ENCODE measurements at regions not wholly inside any gene's neighbourhood (a gene's known extent, or its start where the extent isn't known, plus 50 kb on each side); places are given as distances from the start of the nearest gene placed in this dataset.

GRCh38 chr20:24745617-24746350 lies 203.3 kb upstream of the CST7 start:
- Histone ChIP-seq H3K9ac (ENCODE audit: low read length in 5 of 5) (no peak overlapping the region), H3K36me3 (ENCODE audit: control insufficient read depth in 5 of 5, insufficient read depth in 5 of 5, low read length in 5 of 5) (no peaks in the 10 kb centered on the region), H3K27me3 (ENCODE audit: control insufficient read depth in 5 of 5, insufficient read depth in 4 of 5, low read length in 5 of 5) (peaks cover 0 to 4% (median 0%) of the 10 kb centered on the region in 5 donors), H3K27ac (ENCODE audit: low read depth, low read length) (no peak overlapping the region), H3K4me3 (ENCODE audit: low read depth in 1 of 5, low read length in 5 of 5) (no peak overlapping the region), H3K4me1 (ENCODE audit: control insufficient read depth in 5 of 5, insufficient read depth in 5 of 5, low read length in 5 of 5) (peaks cover 0 to 4% (median 0%) of the 10 kb centered on the region in 5 donors), H3K9me3 (ENCODE audit: control insufficient read depth in 5 of 5, low read length in 5 of 5) (no peaks in the 10 kb centered on the region)

GRCh38 chr20:24746351-24746685 lies 202.8 kb upstream of the CST7 start:
- Histone ChIP-seq H3K4me1 (ENCODE audit: control insufficient read depth in 5 of 5, insufficient read depth in 5 of 5, low read length in 5 of 5) (peaks cover 0 to 4% (median 0%) of the 10 kb centered on the region in 5 donors), H3K9me3 (ENCODE audit: control insufficient read depth in 5 of 5, low read length in 5 of 5) (no peaks in the 10 kb centered on the region), H3K4me3 (ENCODE audit: low read depth in 1 of 5, low read length in 5 of 5) (no peak overlapping the region), H3K36me3 (ENCODE audit: control insufficient read depth in 5 of 5, insufficient read depth in 5 of 5, low read length in 5 of 5) (no peaks in the 10 kb centered on the region), H3K9ac (ENCODE audit: low read length in 5 of 5) (no peak overlapping the region), H3K27ac (ENCODE audit: low read depth, low read length) (no peak overlapping the region), H3K27me3 (ENCODE audit: control insufficient read depth in 5 of 5, insufficient read depth in 4 of 5, low read length in 5 of 5) (peaks cover 0 to 4% (median 0%) of the 10 kb centered on the region in 5 donors)

- Histone ChIP-seq H3K27ac (ENCODE audit: low read depth, low read length) (no peak overlapping the region), H3K4me1 (ENCODE audit: control insufficient read depth in 5 of 5, insufficient read depth in 5 of 5, low read length in 5 of 5) (peaks cover 0 to 4% (median 0%) of the 10 kb centered on the region in 5 donors), H3K9me3 (ENCODE audit: control insufficient read depth in 5 of 5, low read length in 5 of 5) (no peaks in the 10 kb centered on the region), H3K4me3 (ENCODE audit: low read depth in 1 of 5, low read length in 5 of 5) (no peak overlapping the region), H3K27me3 (ENCODE audit: control insufficient read depth in 5 of 5, insufficient read depth in 4 of 5, low read length in 5 of 5) (peaks cover 0 to 4% (median 0%) of the 10 kb centered on the region in 5 donors), H3K9ac (ENCODE audit: low read length in 5 of 5) (no peak overlapping the region), H3K36me3 (ENCODE audit: control insufficient read depth in 5 of 5, insufficient read depth in 5 of 5, low read length in 5 of 5) (no peaks in the 10 kb centered on the region)
These were observed 201.9 kb upstream of the CST7 start for GRCh38 chr20:24747010-24747712.

- Histone ChIP-seq H3K36me3 (ENCODE audit: control insufficient read depth in 5 of 5, insufficient read depth in 5 of 5, low read length in 5 of 5) (no peaks in the 10 kb centered on the region), H3K4me3 (ENCODE audit: low read depth in 1 of 5, low read length in 5 of 5) (no peak overlapping the region), H3K27ac (ENCODE audit: low read depth, low read length) (no peak overlapping the region), H3K27me3 (ENCODE audit: control insufficient read depth in 5 of 5, insufficient read depth in 4 of 5, low read length in 5 of 5) (peaks cover 0 to 4% (median 0%) of the 10 kb centered on the region in 5 donors), H3K9me3 (ENCODE audit: control insufficient read depth in 5 of 5, low read length in 5 of 5) (no peaks in the 10 kb centered on the region), H3K9ac (ENCODE audit: low read length in 5 of 5) (no peak overlapping the region), H3K4me1 (ENCODE audit: control insufficient read depth in 5 of 5, insufficient read depth in 5 of 5, low read length in 5 of 5) (peaks cover 0 to 4% (median 0%) of the 10 kb centered on the region in 5 donors)
These were observed 201.0 kb upstream of the CST7 start for GRCh38 chr20:24747881-24748595.

- H3K4me3 ChIP-seq (ENCODE audit: low read depth in 1 of 5, low read length in 5 of 5), result no peak overlapping the region
- peaks cover 0 to 25% (median 5%) of the 10 kb centered on the region in 5 donors for H3K4me1 ChIP-seq (ENCODE audit: control insufficient read depth in 5 of 5, insufficient read depth in 5 of 5, low read length in 5 of 5)
- H3K9ac ChIP-seq (ENCODE audit: low read length in 5 of 5), result no peak overlapping the region
- no peaks in the 10 kb centered on the region for H3K27me3 ChIP-seq (ENCODE audit: control insufficient read depth in 5 of 5, insufficient read depth in 4 of 5, low read length in 5 of 5)
- H3K36me3 ChIP-seq (ENCODE audit: control insufficient read depth in 5 of 5, insufficient read depth in 5 of 5, low read length in 5 of 5), result no peaks in the 10 kb centered on the region
- H3K9me3 ChIP-seq (ENCODE audit: control insufficient read depth in 5 of 5, low read length in 5 of 5), result no peaks in the 10 kb centered on the region
- H3K27ac ChIP-seq (ENCODE audit: low read depth, low read length), result no peak overlapping the region
These were observed 197.5 kb upstream of the CST7 start for GRCh38 chr20:24751551-24751950.

- Histone ChIP-seq H3K4me3 (ENCODE audit: low read depth in 1 of 5, low read length in 5 of 5) (no peak overlapping the region), H3K9ac (ENCODE audit: low read length in 5 of 5) (no peak overlapping the region), H3K27me3 (ENCODE audit: control insufficient read depth in 5 of 5, insufficient read depth in 4 of 5, low read length in 5 of 5) (no peaks in the 10 kb centered on the region), H3K36me3 (ENCODE audit: control insufficient read depth in 5 of 5, insufficient read depth in 5 of 5, low read length in 5 of 5) (no peaks in the 10 kb centered on the region), H3K9me3 (ENCODE audit: control insufficient read depth in 5 of 5, low read length in 5 of 5) (no peaks in the 10 kb centered on the region), H3K4me1 (ENCODE audit: control insufficient read depth in 5 of 5, insufficient read depth in 5 of 5, low read length in 5 of 5) (peaks cover 0 to 28% (median 5%) of the 10 kb centered on the region in 5 donors), H3K27ac (ENCODE audit: low read depth, low read length) (no peak overlapping the region)
These were observed 196.5 kb upstream of the CST7 start for GRCh38 chr20:24752612-24753011.

GRCh38 chr20:24753130-24753529 lies 195.9 kb upstream of the CST7 start:
- Histone ChIP-seq H3K27me3 (ENCODE audit: control insufficient read depth in 5 of 5, insufficient read depth in 4 of 5, low read length in 5 of 5) (no peaks in the 10 kb centered on the region), H3K27ac (ENCODE audit: low read depth, low read length) (no peak overlapping the region), H3K9me3 (ENCODE audit: control insufficient read depth in 5 of 5, low read length in 5 of 5) (no peaks in the 10 kb centered on the region)

GRCh38 chr20:24754691-24755090 lies 194.4 kb upstream of the CST7 start:
- Histone ChIP-seq H3K9ac (ENCODE audit: low read length in 5 of 5) (no peak overlapping the region), H3K4me3 (ENCODE audit: low read depth in 1 of 5, low read length in 5 of 5) (no peak overlapping the region), H3K4me1 (ENCODE audit: control insufficient read depth in 5 of 5, insufficient read depth in 5 of 5, low read length in 5 of 5) (peaks cover 0 to 24% (median 5%) of the 10 kb centered on the region in 5 donors), H3K36me3 (ENCODE audit: control insufficient read depth in 5 of 5, insufficient read depth in 5 of 5, low read length in 5 of 5) (no peaks in the 10 kb centered on the region), H3K27me3 (ENCODE audit: control insufficient read depth in 5 of 5, insufficient read depth in 4 of 5, low read length in 5 of 5) (no peaks in the 10 kb centered on the region), H3K27ac (ENCODE audit: low read depth, low read length) (no peak overlapping the region), H3K9me3 (ENCODE audit: control insufficient read depth in 5 of 5, low read length in 5 of 5) (peaks cover 0 to 2% (median 0%) of the 10 kb centered on the region in 5 donors)

More at GRCh38 chr20:24753130-24753529, 195.9 kb upstream of the CST7 start:
- H3K4me3 ChIP-seq (ENCODE audit: low read depth in 1 of 5, low read length in 5 of 5), result no peak overlapping the region
- no peaks in the 10 kb centered on the region for H3K36me3 ChIP-seq (ENCODE audit: control insufficient read depth in 5 of 5, insufficient read depth in 5 of 5, low read length in 5 of 5)
- H3K4me1 ChIP-seq (ENCODE audit: control insufficient read depth in 5 of 5, insufficient read depth in 5 of 5, low read length in 5 of 5), result peaks cover 0 to 24% (median 5%) of the 10 kb centered on the region in 5 donors
- H3K9ac ChIP-seq (ENCODE audit: low read length in 5 of 5), result no peak overlapping the region

- Histone ChIP-seq H3K9ac (ENCODE audit: low read length in 5 of 5) (no peak overlapping the region), H3K9me3 (ENCODE audit: control insufficient read depth in 5 of 5, low read length in 5 of 5) (peaks cover 0 to 5% (median 1%) of the 10 kb centered on the region in 5 donors), H3K4me1 (ENCODE audit: control insufficient read depth in 5 of 5, insufficient read depth in 5 of 5, low read length in 5 of 5) (peaks cover 0 to 24% (median 5%) of the 10 kb centered on the region in 5 donors), H3K36me3 (ENCODE audit: control insufficient read depth in 5 of 5, insufficient read depth in 5 of 5, low read length in 5 of 5) (no peaks in the 10 kb centered on the region), H3K27me3 (ENCODE audit: control insufficient read depth in 5 of 5, insufficient read depth in 4 of 5, low read length in 5 of 5) (no peaks in the 10 kb centered on the region), H3K27ac (ENCODE audit: low read depth, low read length) (peak overlapping the region; percentile 43), H3K4me3 (ENCODE audit: low read depth in 1 of 5, low read length in 5 of 5) (no peak overlapping the region)
These were observed 193.6 kb upstream of the CST7 start for GRCh38 chr20:24755411-24755922.
